B cell (primary cell): ENCODE measurements at regions not wholly inside any gene's neighbourhood (a gene's known extent, or its start where the extent isn't known, plus 50 kb on each side); places are given as distances from the start of the nearest gene placed in this dataset.

Experiments used
- ATAC-seq: fragments of 200-7000 bp; cut with Tn5 transposase; one replicate; pipeline ENCODE4 v1.10.0; 2021; ENCODE audit warnings: low read depth, mild to moderate bottlenecking, moderate number of reproducible peaks, moderate library complexity
- CTCF ChIA-PET: fragments of 350-600 bp; sonication (Branson Sonifier 250); formaldehyde crosslinking; loops from one replicate; lab custom pipeline; 2021; ENCODE audit warnings: antibody characterized with exemption, inconsistent platforms; lab: Charles Lee
- POLR2A ChIA-PET: fragments of 350-600 bp; sonication (Branson Sonifier 250); formaldehyde crosslinking; loops from one replicate; lab custom pipeline; 2021; ENCODE audit warnings: antibody characterized with exemption; lab: Charles Lee
- DNase-seq: peaks from one replicate; pipeline ENCODE4 v3.0.0; 2013
- H2AFZ ChIP-seq: 2 replicates; pipeline ENCODE4 v1.6.1; 2012; ENCODE audit warnings: mild to moderate bottlenecking, low read depth, low read length; ENCODE audit not compliant: insufficient read depth, poor library complexity, severe bottlenecking
- H3K27ac ChIP-seq, 2 donors: 1 replicate in 1 of 2; 2 replicates in 1 of 2; pipeline ENCODE4 v1.5.1; 2012 to 2013; ENCODE audit warnings: low read length in 2 of 2, mild to moderate bottlenecking in 2 of 2, moderate library complexity in 1 of 2
- H3K27me3 ChIP-seq, 4 experiments: fragments of 200-600 bp in 1 of 4; sonication (generic) in 1 of 4; replicated peaks in 1 of 4; 1 replicate in 2 of 4; 2 replicates in 2 of 4; pipeline versions ENCODE4 v1.6.1 to v1.7.0; 2013 to 2016; ENCODE audit warnings: low read length in 3 of 4, mild to moderate bottlenecking in 2 of 4, mixed read lengths in 1 of 4, moderate library complexity in 1 of 4; ENCODE audit not compliant: insufficient read depth in 4 of 4, control insufficient read depth in 3 of 4; ENCODE audit errors: control extremely low read depth in 1 of 4
- H3K36me3 ChIP-seq, 2 experiments: replicated peaks in 1 of 2; 1 replicate in 1 of 2; 2 replicates in 1 of 2; pipeline versions ENCODE4 v1.6.1 to v1.7.1; 2013; ENCODE audit warnings: low read length in 1 of 2; ENCODE audit not compliant: insufficient read depth in 2 of 2, control insufficient read depth in 1 of 2; ENCODE audit errors: control extremely low read depth in 1 of 2, extremely low read depth in 1 of 2
- H3K4me1 ChIP-seq, 2 donors: fragments of 200-600 bp in 1 of 2; sonication (generic) in 1 of 2; 1 replicate in 1 of 2; 2 replicates in 1 of 2; pipeline versions ENCODE4 v1.5.1 to v1.6.1; 2013 to 2017; ENCODE audit warnings: low read length in 2 of 2; ENCODE audit not compliant: control insufficient read depth in 2 of 2, insufficient read depth in 2 of 2
- H3K4me2 ChIP-seq: replicated peaks from 2 replicates; pipeline ENCODE3; 2012; ENCODE audit warnings: mild to moderate bottlenecking, low read depth, low read length; ENCODE audit not compliant: poor library complexity, severe bottlenecking
- H3K4me3 ChIP-seq, 5 experiments: fragments of 200-600 bp in 1 of 5; sonication (generic) in 1 of 5; 1 replicate in 3 of 5; 2 replicates in 2 of 5; pipeline versions ENCODE4 v1.5.1 to v1.7.0; 2011 to 2016; ENCODE audit warnings: low read length in 4 of 5, mild to moderate bottlenecking in 4 of 5, low read depth in 2 of 5, control low read depth in 1 of 5, moderate library complexity in 1 of 5; ENCODE audit not compliant: insufficient read depth in 1 of 5; ENCODE audit errors: control extremely low read depth in 1 of 5, extremely low read depth in 1 of 5
- H3K79me2 ChIP-seq: fragments of 200-600 bp; sonication (generic); one replicate; pipeline ENCODE4 v1.6.0; 2016; ENCODE audit warnings: low read length; ENCODE audit not compliant: control insufficient read depth, insufficient read depth
- H3K9ac ChIP-seq: fragments of 200-600 bp; sonication (generic); 2 replicates; pipeline ENCODE4 v1.6.1; 2017; ENCODE audit warnings: mild to moderate bottlenecking, low read length, moderate library complexity
- H3K9me3 ChIP-seq, 3 donors: one replicate each; pipeline versions ENCODE4 v1.6.1 to v1.7.1; 2013; ENCODE audit warnings: low read length in 2 of 3; ENCODE audit not compliant: control insufficient read depth in 2 of 3, insufficient read depth in 1 of 3; ENCODE audit errors: control extremely low read depth in 1 of 3
- H4K20me1 ChIP-seq: 2 replicates; pipeline ENCODE4 v1.6.0; 2012; ENCODE audit warnings: mild to moderate bottlenecking, low read length; ENCODE audit not compliant: insufficient read depth, control insufficient read depth, poor library complexity, severe bottlenecking
- H3K27ac Mint-ChIP-seq: one replicate; pipeline ENCODE4 v1.8.0; 2021; ENCODE audit warnings: mixed read lengths
- H3K27me3 Mint-ChIP-seq: one replicate; pipeline ENCODE4 v1.8.0; 2021; ENCODE audit warnings: mixed read lengths
- H3K4me1 Mint-ChIP-seq: one replicate; pipeline ENCODE4 v1.8.0; 2021; ENCODE audit warnings: mixed read lengths
- H3K4me3 Mint-ChIP-seq: one replicate; pipeline ENCODE4 v1.8.0; 2021; ENCODE audit warnings: mixed read lengths
- H3K9me3 Mint-ChIP-seq: one replicate; pipeline ENCODE4 v1.8.0; 2022; ENCODE audit warnings: mixed read lengths; ENCODE audit not compliant: insufficient read depth
- CTCF ChIP-seq: fragments of 200-600 bp; IDR thresholded peaks from one replicate; pipeline ENCODE4 v1.8.0; 2022; ENCODE audit warnings: antibody characterized with exemption, mild to moderate bottlenecking
- EZH2 ChIP-seq: IDR thresholded peaks from 2 replicates; pipeline ENCODE4 v1.6.1; 2012; ENCODE audit warnings: borderline replicate concordance, low read depth, mild to moderate bottlenecking, moderate library complexity, low read length; ENCODE audit not compliant: insufficient read depth, poor library complexity, severe bottlenecking
- WGBS: methylation state at CpG from one replicate; pipeline ENCODE4 v1.1.5; 2013; ENCODE audit warnings: missing lambda C conversion rate; ENCODE audit not compliant: insufficient coverage; 5-methylcytosine and 5-hydroxymethylcytosine counted together
- intact Hi-C: fragments of 100-400 bp; cut with micrococcal nuclease; formaldehyde crosslinking; loops from one replicate; pipeline ENCODE4 v1.10.0; 2022

GRCh38 chr18:51404620-51405019 lies 207.1 kb upstream of the MEX3C start:
- TF ChIP-seq CTCF (no peak), EZH2 (no peak)
- H3K27me3 Mint-ChIP-seq, result peaks cover 7% of the 10 kb centered on the region
- POLR2A ChIA-PET, result no interaction called here
- Histone ChIP-seq H3K9ac (no peak overlapping the region), H3K79me2 (no peaks in the 10 kb centered on the region), H3K27me3 (peaks cover 0 to 1% (median 0%) of the 10 kb centered on the region in 4 experiments), H3K4me1 (no peaks in the 10 kb centered on the region), H2AFZ (no peak overlapping the region), H3K4me3 (no peak overlapping the region), H4K20me1 (no peaks in the 10 kb centered on the region), H3K27ac (no peak overlapping the region), H3K9me3 (peaks cover 0 to 3% (median 0%) of the 10 kb centered on the region in 3 donors), H3K4me2 (no peak overlapping the region), H3K36me3 (no peaks in the 10 kb centered on the region)
- no peaks in the 10 kb centered on the region for H3K9me3 Mint-ChIP-seq
- CTCF ChIA-PET, result interaction anchor here (0.8 kb wide), 1 partner anchor 12 kb away, joined by 3 read pairs; no protein-coding TSS in a partner anchor
- no peaks in the 10 kb centered on the region for H3K4me1 Mint-ChIP-seq
- ATAC-seq, result no peak
- H3K4me3 Mint-ChIP-seq, result no peak overlapping the region
- WGBS, result no CpG with 5 or more reads among the region's 2 CpGs
- H3K27ac Mint-ChIP-seq, result no peak overlapping the region
- DNase-seq, result no peak
- intact Hi-C loops, result no loop called here

- Histone ChIP-seq H3K4me1 (no peaks in the 10 kb centered on the region), H3K4me2 (no peak overlapping the region), H4K20me1 (no peaks in the 10 kb centered on the region), H3K9ac (no peak overlapping the region), H2AFZ (no peak overlapping the region), H3K9me3 (peaks cover 0 to 3% (median 0%) of the 10 kb centered on the region in 3 donors), H3K79me2 (no peaks in the 10 kb centered on the region), H3K36me3 (no peaks in the 10 kb centered on the region), H3K27me3 (peaks cover 0 to 3% (median under 1%) of the 10 kb centered on the region in 4 experiments), H3K4me3 (no peak overlapping the region), H3K27ac (no peak overlapping the region)
- ATAC-seq (no peak), DNase-seq (no peak)
- intact Hi-C loops, result no loop called here
- H3K4me3 Mint-ChIP-seq, result no peak overlapping the region
- ChIA-PET CTCF (no interaction called here), POLR2A (no interaction called here)
- H3K27ac Mint-ChIP-seq, result no peak overlapping the region
- H3K9me3 Mint-ChIP-seq, result no peaks in the 10 kb centered on the region
- no peak for TF ChIP-seq CTCF
- no peak for TF ChIP-seq EZH2
- no peaks in the 10 kb centered on the region for H3K4me1 Mint-ChIP-seq
- WGBS, result 32% methylated on average over 2 of the region's 4 CpGs
- peaks cover 9% of the 10 kb centered on the region for H3K27me3 Mint-ChIP-seq
These were observed 208.4 kb upstream of the MEX3C start for GRCh38 chr18:51405683-51406477.
